ENCODE measurements at regions not wholly inside any gene's neighbourhood (a gene's known extent, or its start where the extent isn't known, plus 50 kb on each side); places are given as distances from the start of the nearest gene placed in this dataset.
"Not testable (repeated sequence)": the region's sequence is repeated elsewhere in the genome, so short reads cannot be mapped to it uniquely, and the experiment has no call there.

DNA sequence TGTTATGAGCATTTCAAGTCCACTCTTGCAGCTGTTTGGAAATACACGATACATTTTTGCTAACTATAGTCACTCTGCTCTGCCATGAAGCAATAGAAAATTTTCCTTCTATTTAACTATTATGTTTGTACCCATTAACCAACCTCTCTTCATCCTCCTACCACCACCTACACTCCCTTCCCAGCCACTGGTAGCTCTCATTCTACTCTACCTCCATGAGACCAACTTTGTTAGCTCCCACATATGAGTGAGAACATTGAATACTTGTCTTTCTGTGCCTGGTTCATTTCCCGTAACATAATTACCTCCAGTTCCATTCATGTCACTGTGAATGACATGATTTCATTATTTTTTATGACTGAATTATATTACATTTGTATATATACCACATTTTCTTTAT, 505.9 kb upstream of the CCNG1 start:
- no peak for DNase-seq (ENCODE audit: low read depth)
- no peak for FAIRE-seq
- TF ChIP-seq, protein P1, sequence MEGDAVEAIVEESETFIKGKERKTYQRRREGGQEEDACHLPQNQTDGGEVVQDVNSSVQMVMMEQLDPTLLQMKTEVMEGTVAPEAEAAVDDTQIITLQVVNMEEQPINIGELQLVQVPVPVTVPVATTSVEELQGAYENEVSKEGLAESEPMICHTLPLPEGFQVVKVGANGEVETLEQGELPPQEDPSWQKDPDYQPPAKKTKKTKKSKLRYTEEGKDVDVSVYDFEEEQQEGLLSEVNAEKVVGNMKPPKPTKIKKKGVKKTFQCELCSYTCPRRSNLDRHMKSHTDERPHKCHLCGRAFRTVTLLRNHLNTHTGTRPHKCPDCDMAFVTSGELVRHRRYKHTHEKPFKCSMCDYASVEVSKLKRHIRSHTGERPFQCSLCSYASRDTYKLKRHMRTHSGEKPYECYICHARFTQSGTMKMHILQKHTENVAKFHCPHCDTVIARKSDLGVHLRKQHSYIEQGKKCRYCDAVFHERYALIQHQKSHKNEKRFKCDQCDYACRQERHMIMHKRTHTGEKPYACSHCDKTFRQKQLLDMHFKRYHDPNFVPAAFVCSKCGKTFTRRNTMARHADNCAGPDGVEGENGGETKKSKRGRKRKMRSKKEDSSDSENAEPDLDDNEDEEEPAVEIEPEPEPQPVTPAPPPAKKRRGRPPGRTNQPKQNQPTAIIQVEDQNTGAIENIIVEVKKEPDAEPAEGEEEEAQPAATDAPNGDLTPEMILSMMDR (IDR thresholded peaks at IDR 0.05; ENCODE audit: insufficient read depth, low read length, severe bottlenecking): no peak

GRCh38 chr5:162939991-162940390, 497.4 kb upstream of the CCNG1 start:
- TF ChIP-seq, protein P1 (IDR thresholded peaks at IDR 0.05; ENCODE audit: insufficient read depth, low read length, severe bottlenecking): no peak
- FAIRE-seq: no peak
- Histone ChIP-seq H3K36me3 (ENCODE audit: control insufficient read depth, insufficient read depth, low read length) (no peaks in the 10 kb centered on the region), H3K27me3 (ENCODE audit: control insufficient read depth, insufficient read depth, low read length) (no peaks in the 10 kb centered on the region), H3K4me3 (ENCODE audit: low read depth, low read length) (no peak overlapping the region)
- DNase-seq (ENCODE audit: low read depth): no peak

More for the DNA sequence above, 505.9 kb upstream of the CCNG1 start:
- no peaks in the 10 kb centered on the region for H3K36me3 ChIP-seq (ENCODE audit: control insufficient read depth, insufficient read depth, low read length)
- no peaks in the 10 kb centered on the region for H3K27me3 ChIP-seq (ENCODE audit: control insufficient read depth, insufficient read depth, low read length)
- H3K4me3 ChIP-seq (ENCODE audit: low read depth, low read length): no peak overlapping the region

- Histone ChIP-seq H3K27me3 (ENCODE audit: control insufficient read depth, insufficient read depth, low read length) (no peaks in the 10 kb centered on the region), H3K4me3 (ENCODE audit: low read depth, low read length) (no peak overlapping the region), H3K36me3 (ENCODE audit: control insufficient read depth, insufficient read depth, low read length) (no peaks in the 10 kb centered on the region)
- TF ChIP-seq, protein P1 (IDR thresholded peaks at IDR 0.05; ENCODE audit: insufficient read depth, low read length, severe bottlenecking): no peak
- DNase-seq (ENCODE audit: low read depth) (no peak), FAIRE-seq (no peak)
Measured at GRCh38 chr5:162948677-162949076, 488.7 kb upstream of the CCNG1 start.

DNA sequence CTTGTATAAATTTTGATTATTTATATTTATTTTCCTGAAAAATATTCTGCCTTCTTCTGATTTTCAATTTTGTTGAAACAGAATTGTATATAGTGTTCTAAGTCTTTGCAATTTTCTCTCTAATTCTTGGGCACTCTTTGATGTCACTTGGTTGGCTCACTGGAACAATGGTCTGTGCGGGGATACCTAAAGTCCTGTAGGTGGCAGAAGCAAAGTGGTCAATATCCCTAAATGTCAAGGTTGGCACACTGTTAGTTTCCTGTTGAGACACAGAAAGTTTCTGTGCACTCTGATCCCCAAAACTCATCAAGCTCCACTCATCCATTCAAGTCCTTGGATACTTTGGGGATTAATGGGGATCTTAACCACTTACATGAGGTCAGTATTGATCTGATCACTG, 480.8 kb upstream of the CCNG1 start:
- no peak for DNase-seq (ENCODE audit: low read depth)
- Histone ChIP-seq H3K27me3 (ENCODE audit: control insufficient read depth, insufficient read depth, low read length) (no peaks in the 10 kb centered on the region), H3K36me3 (ENCODE audit: control insufficient read depth, insufficient read depth, low read length) (no peaks in the 10 kb centered on the region), H3K4me3 (ENCODE audit: low read depth, low read length) (no peak overlapping the region)
- TF ChIP-seq, protein P1 (IDR thresholded peaks at IDR 0.05; ENCODE audit: insufficient read depth, low read length, severe bottlenecking): no peak
- no peak for FAIRE-seq

DNA sequence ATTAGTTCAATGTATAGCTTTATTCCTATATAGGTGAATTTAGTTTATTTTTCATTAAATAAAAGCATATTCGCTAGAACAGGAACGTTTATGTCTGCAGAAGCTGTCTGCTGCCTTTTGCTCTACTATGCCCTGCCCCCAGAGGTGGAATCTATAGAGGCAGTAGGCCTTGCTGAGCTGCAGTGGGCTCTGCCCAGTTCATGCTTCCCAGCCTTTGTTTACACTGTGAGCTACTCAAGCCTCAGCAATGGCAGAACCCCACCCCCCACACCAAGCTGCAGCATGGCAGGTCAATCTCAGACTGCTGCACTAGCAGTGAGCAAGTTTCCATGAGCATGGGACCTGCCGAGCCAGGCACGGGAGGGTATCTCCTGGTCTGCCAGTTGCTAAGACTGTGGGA, 473.3 kb upstream of the CCNG1 start:
- not testable (repeated sequence) for H3K36me3 ChIP-seq (ENCODE audit: control insufficient read depth, insufficient read depth, low read length); H3K27me3 ChIP-seq (ENCODE audit: control insufficient read depth, insufficient read depth, low read length); FAIRE-seq; H3K4me3 ChIP-seq (ENCODE audit: low read depth, low read length); DNase-seq (ENCODE audit: low read depth)

GRCh38 chr5:162990063-162990462, 447.3 kb upstream of the CCNG1 start:
- no peak for DNase-seq (ENCODE audit: low read depth)
- FAIRE-seq: no peak
- Histone ChIP-seq H3K4me3 (ENCODE audit: low read depth, low read length) (no peak overlapping the region), H3K36me3 (ENCODE audit: control insufficient read depth, insufficient read depth, low read length) (no peaks in the 10 kb centered on the region), H3K27me3 (ENCODE audit: control insufficient read depth, insufficient read depth, low read length) (no peaks in the 10 kb centered on the region)
- TF ChIP-seq, protein P1 (IDR thresholded peaks at IDR 0.05; ENCODE audit: insufficient read depth, low read length, severe bottlenecking): no peak
